HepG2 (cell line): ENCODE measurements at regions not wholly inside any gene's neighbourhood (a gene's known extent, or its start where the extent isn't known, plus 50 kb on each side); places are given as distances from the start of the nearest gene placed in this dataset.

ENCODE experiments used
- ATAC-seq: fragments of 200-7000 bp; cut with Tn5 transposase; 3 replicates; pipeline ENCODE4 v1.9.1; 2020; ENCODE audit warnings: mild to moderate bottlenecking, moderate library complexity
- BruUV-seq: library from RNA; stranded (reverse); fragments of 400-500 nt; replicated peaks from 2 replicates; lab custom pipeline; 2021; lab: Mats Ljungman, UMichigan
- CTCF ChIA-PET: fragments of 300-600 bp; formaldehyde crosslinking; extraction: SDS; loops from one replicate; lab custom pipeline; 2021; ENCODE audit warnings: low total read pairs, inconsistent platforms, low intra/inter-chr PET ratio; lab: Yijun Ruan, JAX
- POLR2A ChIA-PET: fragments of 350-600 bp; sonication (Branson Sonifier 250); formaldehyde crosslinking; loops from one replicate; lab custom pipeline; 2020; ENCODE audit warnings: antibody characterized with exemption, inconsistent platforms; lab: Yijun Ruan, JAX
- DNase-seq: peaks from one replicate; pipeline ENCODE4 v3.0.0-alpha.2; 2015; ENCODE audit warnings: low spot score
- FAIRE-seq: peaks from 3 replicates; lab custom pipeline; 2011; peaks lifted over from hg19 to GRCh38; lab: Jason Lieb, UNC
- H2AFZ ChIP-seq: one replicate; pipeline ENCODE4 v1.6.1; 2011; ENCODE audit warnings: low read length, inconsistent platforms
- H3K27ac ChIP-seq: fragments of 300-600 bp; 3 replicates; pipeline ENCODE4 v1.8.0; 2011; ENCODE audit warnings: mixed run types, mild to moderate bottlenecking, mixed read lengths, low read length, inconsistent platforms; ENCODE audit not compliant: insufficient read depth; ENCODE audit errors: extremely low read length
- H3K27me3 ChIP-seq, 2 experiments: fragments of 200-600 bp in 1 of 2; 2 replicates in 1 of 2; 3 replicates in 1 of 2; pipeline versions ENCODE4 v1.6.0 to v1.8.0; 2011; ENCODE audit warnings: low read length in 2 of 2, mild to moderate bottlenecking in 2 of 2, moderate library complexity in 2 of 2, inconsistent platforms in 1 of 2; ENCODE audit not compliant: insufficient read depth in 2 of 2, control insufficient read depth in 1 of 2
- H3K36me3 ChIP-seq, 2 experiments: fragments of 200-600 bp in 1 of 2; replicated peaks in 1 of 2; 2 replicates in 1 of 2; 3 replicates in 1 of 2; pipeline versions ENCODE4 v1.5.1 to v1.8.0; 2011; ENCODE audit warnings: low read length in 2 of 2, inconsistent platforms in 1 of 2; ENCODE audit not compliant: insufficient read depth in 2 of 2, control insufficient read depth in 1 of 2
- H3K4me1 ChIP-seq: 2 replicates; pipeline ENCODE4 v1.5.1; 2012; ENCODE audit warnings: low read length, inconsistent platforms; ENCODE audit not compliant: insufficient read depth
- H3K4me2 ChIP-seq: 2 replicates; pipeline ENCODE4 v1.6.0; 2011; ENCODE audit warnings: low read depth, low read length, inconsistent platforms
- H3K4me3 ChIP-seq, 3 experiments: fragments of 200-600 bp in 1 of 3; sonication (generic), shearing (Covaris generic) in 1 of 3; replicated peaks in 1 of 3; 2 replicates each; pipeline ENCODE4 v1.5.1; 2011 to 2016; ENCODE audit warnings: low read length in 3 of 3, inconsistent platforms in 2 of 3, low read depth in 2 of 3, mild to moderate bottlenecking in 2 of 3, control low read depth in 1 of 3, mixed read lengths in 1 of 3; ENCODE audit not compliant: insufficient read depth in 1 of 3
- H3K79me2 ChIP-seq: one replicate; pipeline ENCODE4 v1.6.1; 2011; ENCODE audit warnings: low read length, inconsistent platforms; ENCODE audit not compliant: insufficient read depth
- H3K9ac ChIP-seq: 2 replicates; pipeline ENCODE4 v1.6.0; 2011; ENCODE audit warnings: mild to moderate bottlenecking, low read depth, low read length, inconsistent platforms; ENCODE audit not compliant: insufficient read depth
- H3K9me3 ChIP-seq: 2 replicates; pipeline ENCODE4 v1.5.1; 2012; ENCODE audit warnings: mild to moderate bottlenecking, low read length
- H4K20me1 ChIP-seq: 2 replicates; pipeline ENCODE4 v1.6.0; 2011; ENCODE audit warnings: inconsistent platforms, mild to moderate bottlenecking, low read length, moderate library complexity; ENCODE audit not compliant: insufficient read depth
- FOXK2 ChIP-seq: fragments of 450-650 bp; IDR thresholded peaks from 2 replicates; pipeline ENCODE4 v1.6.1; 2016
- KDM4B ChIP-seq: sonication (generic); formaldehyde crosslinking; IDR thresholded peaks from 2 replicates; pipeline ENCODE4 v1.4.0; 2020; ENCODE audit warnings: missing genetic modification reagents
- KMT2B ChIP-seq: IDR thresholded peaks from 2 replicates; pipeline ENCODE4 v1.6.1; 2016; ENCODE audit warnings: missing genetic modification reagents, missing compliant biosample characterization
- MEF2D ChIP-seq: sonication (generic); formaldehyde crosslinking; IDR thresholded peaks from 2 replicates; pipeline ENCODE4 v1.5.1; 2020; ENCODE audit warnings: mild to moderate bottlenecking, missing genetic modification reagents
- MZF1 ChIP-seq: sonication (generic); formaldehyde crosslinking; IDR thresholded peaks from 2 replicates; pipeline ENCODE4 v1.8.1; 2023; ENCODE audit warnings: mild to moderate bottlenecking, missing genetic modification reagents, borderline replicate concordance
- POLR2AphosphoS5 ChIP-seq: IDR thresholded peaks from 2 replicates; pipeline ENCODE4 v1.6.1; 2012; ENCODE audit warnings: low read depth, low read length
- PPARG ChIP-seq: conservative IDR thresholded peaks from 2 replicates; pipeline ENCODE4 v1.6.1; 2016; ENCODE audit warnings: missing biosample characterization, missing genetic modification reagents
- RBM22 ChIP-seq: fragments of 200-400 bp; formaldehyde crosslinking; optimal IDR thresholded peaks from 2 replicates; pipeline ENCODE3; 2017; ENCODE audit warnings: mild to moderate bottlenecking, low read length, moderate library complexity
- SUZ12 ChIP-seq: fragments of 150-350 bp; IDR thresholded peaks from 2 replicates; pipeline ENCODE4 v1.6.1; 2014; ENCODE audit warnings: low read depth, low read length
- TCF12 ChIP-seq, 2 experiments: fragments of 450-650 bp in 1 of 2; sonication (generic) in 1 of 2; formaldehyde crosslinking in 1 of 2; IDR thresholded peaks; 2 replicates each; pipeline versions ENCODE4 v1.6.1 to v1.8.0; 2017 to 2022; ENCODE audit warnings: antibody characterized with exemption in 1 of 2, mild to moderate bottlenecking in 1 of 2, missing genetic modification reagents in 1 of 2, moderate library complexity in 1 of 2
- TRIM24 ChIP-seq: sonication (generic); formaldehyde crosslinking; IDR thresholded peaks from 2 replicates; pipeline ENCODE4 v1.8.0; 2022; ENCODE audit warnings: mild to moderate bottlenecking, missing genetic modification reagents
- WIZ ChIP-seq: sonication (generic); formaldehyde crosslinking; IDR thresholded peaks from 2 replicates; pipeline ENCODE4 v1.5.1; 2020; ENCODE audit warnings: mild to moderate bottlenecking, missing genetic modification reagents
- ZNF292 ChIP-seq: sonication (generic); formaldehyde crosslinking; IDR thresholded peaks from 2 replicates; pipeline ENCODE4 v1.8.1; 2022; ENCODE audit warnings: mild to moderate bottlenecking, low read depth, missing genetic modification reagents, borderline replicate concordance
- ZNF3 ChIP-seq: IDR thresholded peaks from 2 replicates; pipeline ENCODE4 v1.7.0; 2017; ENCODE audit warnings: inconsistent platforms
- ZNF550 ChIP-seq: sonication (generic); formaldehyde crosslinking; IDR thresholded peaks from 2 replicates; pipeline ENCODE4 v1.4.0; 2020; ENCODE audit warnings: mild to moderate bottlenecking, missing genetic modification reagents, borderline replicate concordance
- ZNF691 ChIP-seq: sonication (generic); formaldehyde crosslinking; IDR thresholded peaks from 2 replicates; pipeline ENCODE4 v1.4.0; 2020; ENCODE audit warnings: missing genetic modification reagents, low read depth, mild to moderate bottlenecking, borderline replicate concordance
- ZNF709 ChIP-seq: sonication (generic); formaldehyde crosslinking; IDR thresholded peaks from 2 replicates; pipeline ENCODE4 v1.5.0; 2020; ENCODE audit warnings: mild to moderate bottlenecking, missing genetic modification reagents
- WGBS: methylation state at CpG from one replicate; pipeline ENCODE4 v1.1.6; 2017; ENCODE audit warnings: low lambda C conversion rate; 5-methylcytosine and 5-hydroxymethylcytosine counted together
- in situ Hi-C: cut with HindIII; loops from 2 replicates; pipeline ENCODE4 v1.10.0; 2017; ENCODE audit warnings: low pct_unique_long_range_greater_than_20kb; ENCODE audit not compliant: extremely low pct_ligation_motif_present
- intact Hi-C: fragments of 100-400 bp; cut with micrococcal nuclease; formaldehyde crosslinking; loops from one replicate; pipeline ENCODE4 v1.10.0; 2022; ENCODE audit not compliant: unreplicated experiment
- TF ChIP-seq, protein P1 (sequence below): sonication (generic); formaldehyde crosslinking; IDR thresholded peaks from 2 replicates; pipeline ENCODE4 v1.8.0; 2022; ENCODE audit warnings: missing genetic modification reagents, low read depth, mild to moderate bottlenecking, borderline replicate concordance

GRCh38 chr10:111578076-111578475 lies 501.2 kb downstream of the ADRA2A start:
- no peaks in the 10 kb centered on the region for H3K36me3 ChIP-seq
- no peaks in the 10 kb centered on the region for H3K27me3 ChIP-seq
- TF ChIP-seq KDM4B (CRISPR knock-in tag): no peak
- no peak for TF ChIP-seq POLR2AphosphoS5
- no peak for TF ChIP-seq MEF2D
- no peak for TF ChIP-seq KMT2B (CRISPR knock-in tag)
- no peak for TF ChIP-seq TCF12 (IDR thresholded peaks at IDR 0.05)
- TF ChIP-seq TCF12 (CRISPR knock-in tag; IDR thresholded peaks at IDR 0.05): no peak
- no peak for TF ChIP-seq ZNF292 (CRISPR knock-in tag)
- no peak for TF ChIP-seq SUZ12
- no peak for TF ChIP-seq ZNF550
- TF ChIP-seq RBM22: no peak
- TF ChIP-seq FOXK2: no peak
- TF ChIP-seq ZNF3: no peak
- no peak for TF ChIP-seq MZF1 (CRISPR knock-in tag)
- TF ChIP-seq, protein P1, sequence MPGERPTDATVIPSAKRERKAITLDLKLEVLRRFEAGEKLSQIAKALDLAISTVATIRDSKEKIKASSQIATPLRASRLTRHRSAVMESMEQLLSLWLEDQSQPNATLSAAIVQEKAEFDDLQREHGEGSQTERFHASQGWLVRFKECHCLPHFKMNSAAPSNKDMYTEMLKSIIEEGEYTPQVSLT (CRISPR knock-in tag): no peak
- no peak for TF ChIP-seq PPARG (CRISPR knock-in tag)
- TF ChIP-seq ZNF709 (CRISPR knock-in tag): no peak
- TF ChIP-seq WIZ (CRISPR knock-in tag): no peak
- TF ChIP-seq TRIM24: no peak
- TF ChIP-seq ZNF691 (CRISPR knock-in tag): no peak
- no peak for ATAC-seq
- no peak overlapping the region for H3K27ac ChIP-seq
- H3K4me1 ChIP-seq: no peaks in the 10 kb centered on the region
- BruUV-seq: no TSS peak
- POLR2A ChIA-PET: no interaction called here
- H3K9me3 ChIP-seq: no peaks in the 10 kb centered on the region
- H3K79me2 ChIP-seq: no peaks in the 10 kb centered on the region
- CTCF ChIA-PET: no interaction called here
- no peak for DNase-seq
- H4K20me1 ChIP-seq: no peaks in the 10 kb centered on the region
- 3% methylated on average over 3 of the region's 3 CpGs for WGBS
- in situ Hi-C loops: no loop called here
- H3K4me2 ChIP-seq: no peak overlapping the region
- no peak overlapping the region for H2AFZ ChIP-seq
- intact Hi-C loops: no loop called here
- no peak overlapping the region for H3K9ac ChIP-seq
- no peak overlapping the region for H3K4me3 ChIP-seq
- no peak for FAIRE-seq
